WTC11 (cell line): ENCODE measurements at regions not wholly inside any gene's neighbourhood (a gene's known extent, or its start where the extent isn't known, plus 50 kb on each side); places are given as distances from the start of the nearest gene placed in this dataset.

Experiments used
- ATAC-seq: fragments of 200-7000 bp; cut with Tn5 transposase; 2 replicates; pipeline ENCODE4 v1.10.0; 2021; ENCODE audit warnings: mild to moderate bottlenecking, moderate library complexity
- CTCF ChIA-PET: fragments of 300-600 bp; sonication (Branson Sonifier 250); formaldehyde crosslinking; loops from one replicate; lab custom pipeline; 2021; ENCODE audit warnings: antibody characterized with exemption; lab: Charles Lee
- POLR2A ChIA-PET: fragments of 350-600 bp; sonication (Branson Sonifier 250); formaldehyde crosslinking; loops from one replicate; lab custom pipeline; 2021; ENCODE audit warnings: antibody characterized with exemption; lab: Charles Lee
- DNase-seq: peaks from one replicate; pipeline ENCODE4 v3.0.0; 2021; ENCODE audit warnings: low spot score
- H3K27ac Mint-ChIP-seq: 2 replicates; pipeline ENCODE4 v1.8.0; 2021; ENCODE audit warnings: mixed read lengths
- H3K27me3 Mint-ChIP-seq: 2 replicates; pipeline ENCODE4 v1.8.0; 2021; ENCODE audit warnings: low read depth, mild to moderate bottlenecking, moderate library complexity, mixed read lengths
- H3K36me3 Mint-ChIP-seq: 2 replicates; pipeline ENCODE4 v1.8.0; 2021; ENCODE audit warnings: mixed read lengths
- H3K4me1 Mint-ChIP-seq: 2 replicates; pipeline ENCODE4 v1.8.0; 2022; ENCODE audit warnings: mixed read lengths
- H3K4me3 Mint-ChIP-seq: 2 replicates; pipeline ENCODE4 v1.8.0; 2021; ENCODE audit warnings: mild to moderate bottlenecking, moderate library complexity, mixed read lengths
- H3K9me3 Mint-ChIP-seq: 2 replicates; pipeline ENCODE4 v1.8.0; 2021; ENCODE audit warnings: mixed read lengths
- FOXK1 ChIP-seq: sonication (generic); formaldehyde crosslinking; IDR thresholded peaks from 2 replicates; pipeline ENCODE4 v1.8.0; 2022; ENCODE audit warnings: mild to moderate bottlenecking, moderate library complexity, missing genetic modification reagents
- GABPB1 ChIP-seq: sonication (generic); formaldehyde crosslinking; IDR thresholded peaks from 2 replicates; pipeline ENCODE4 v1.8.1; 2023; ENCODE audit warnings: mild to moderate bottlenecking, missing genetic modification reagents
- IRF2 ChIP-seq: sonication (generic); formaldehyde crosslinking; IDR thresholded peaks from 2 replicates; pipeline ENCODE4 v1.8.0; 2022; ENCODE audit warnings: low read depth, missing genetic modification reagents, borderline replicate concordance
- MXD4 ChIP-seq: fragments of 250-450 bp; sonication (Bioruptor Pico); IDR thresholded peaks from 2 replicates; pipeline ENCODE4 v1.8.0; 2021; ENCODE audit warnings: mild to moderate bottlenecking, moderate library complexity, borderline replicate concordance
- NFYB ChIP-seq: sonication (generic); formaldehyde crosslinking; conservative IDR thresholded peaks from 2 replicates; pipeline ENCODE4 v1.8.0; 2022; ENCODE audit warnings: low read depth, missing genetic modification reagents
- NR3C1 ChIP-seq: sonication (generic); formaldehyde crosslinking; conservative IDR thresholded peaks from 2 replicates; pipeline ENCODE4 v1.8.1; 2023; ENCODE audit warnings: low read depth, mild to moderate bottlenecking, missing genetic modification reagents
- RORB ChIP-seq: fragments of 250-450 bp; sonication (Bioruptor Pico); IDR thresholded peaks from 2 replicates; pipeline ENCODE4 v1.9.0; 2021; ENCODE audit warnings: mild to moderate bottlenecking
- SMAD3 ChIP-seq: sonication (generic); formaldehyde crosslinking; IDR thresholded peaks from 2 replicates; pipeline ENCODE4 v1.8.0; 2022; ENCODE audit warnings: missing genetic modification reagents, mild to moderate bottlenecking, borderline replicate concordance
- TEAD4 ChIP-seq: sonication (generic); formaldehyde crosslinking; IDR thresholded peaks from 2 replicates; pipeline ENCODE4 v1.8.0; 2022; ENCODE audit warnings: mild to moderate bottlenecking, missing genetic modification reagents
- TP53 ChIP-seq: sonication (generic); formaldehyde crosslinking; IDR thresholded peaks from 2 replicates; pipeline ENCODE4 v1.8.1; 2023; ENCODE audit warnings: mild to moderate bottlenecking, missing genetic modification reagents
- USF1 ChIP-seq: sonication (generic); formaldehyde crosslinking; IDR thresholded peaks from 2 replicates; pipeline ENCODE4 v1.8.0; 2022; ENCODE audit warnings: mild to moderate bottlenecking, missing genetic modification reagents
- ZBTB43 ChIP-seq: sonication (generic); formaldehyde crosslinking; IDR thresholded peaks from 2 replicates; pipeline ENCODE4 v1.8.1; 2023; ENCODE audit warnings: mild to moderate bottlenecking, missing genetic modification reagents
- ZNF425 ChIP-seq: fragments of 250-450 bp; sonication (Bioruptor Pico); conservative IDR thresholded peaks from 2 replicates; pipeline ENCODE4 v1.9.0; 2021; ENCODE audit warnings: mild to moderate bottlenecking
- TF ChIP-seq, protein P1 (sequence below): sonication (generic); formaldehyde crosslinking; IDR thresholded peaks from 2 replicates; pipeline ENCODE4 v1.8.0; 2023; ENCODE audit warnings: missing genetic modification reagents, mild to moderate bottlenecking, borderline replicate concordance
- TF ChIP-seq, protein P2 (sequence below): sonication (generic); formaldehyde crosslinking; IDR thresholded peaks from 2 replicates; pipeline ENCODE4 v1.8.0; 2022; ENCODE audit warnings: missing genetic modification reagents
- TF ChIP-seq, protein P3 (sequence below): sonication (generic); formaldehyde crosslinking; IDR thresholded peaks from 2 replicates; pipeline ENCODE4 v1.8.1; 2023; ENCODE audit warnings: mild to moderate bottlenecking, moderate library complexity, missing genetic modification reagents

DNA sequence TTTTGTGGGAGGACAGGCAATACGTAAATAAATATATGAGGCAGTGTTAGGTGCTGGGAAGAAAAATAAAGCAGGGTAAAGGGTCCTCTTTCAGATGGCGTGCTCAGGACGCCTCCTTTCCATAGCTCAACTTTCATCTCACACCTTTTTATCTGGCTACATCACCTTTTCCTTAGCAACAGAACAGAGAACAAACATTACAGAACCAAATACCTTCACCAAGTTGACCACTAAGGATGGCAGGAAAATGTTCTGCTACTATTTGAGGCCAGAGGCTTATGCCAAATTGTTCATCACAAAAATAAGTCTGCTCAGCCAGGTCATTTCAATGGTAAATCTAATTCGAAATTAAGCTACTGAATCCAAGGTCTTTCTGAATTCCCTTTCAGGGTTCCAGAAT, 149.2 kb upstream of the C1orf21 start (continued):
- no peak for TF ChIP-seq ZNF425 (CRISPR knock-in tag)

- no peak for TF ChIP-seq GABPB1 (CRISPR knock-in tag)
- CTCF ChIA-PET, result interaction anchor here (1.5 to 4.9 kb wide), 2 partner anchors 225 to 423 kb away, joined by 6 to 64 read pairs; no protein-coding TSS in a partner anchor
Measured at GRCh38 chr1:184241446-184241845, 145.4 kb upstream of the C1orf21 start.

DNA sequence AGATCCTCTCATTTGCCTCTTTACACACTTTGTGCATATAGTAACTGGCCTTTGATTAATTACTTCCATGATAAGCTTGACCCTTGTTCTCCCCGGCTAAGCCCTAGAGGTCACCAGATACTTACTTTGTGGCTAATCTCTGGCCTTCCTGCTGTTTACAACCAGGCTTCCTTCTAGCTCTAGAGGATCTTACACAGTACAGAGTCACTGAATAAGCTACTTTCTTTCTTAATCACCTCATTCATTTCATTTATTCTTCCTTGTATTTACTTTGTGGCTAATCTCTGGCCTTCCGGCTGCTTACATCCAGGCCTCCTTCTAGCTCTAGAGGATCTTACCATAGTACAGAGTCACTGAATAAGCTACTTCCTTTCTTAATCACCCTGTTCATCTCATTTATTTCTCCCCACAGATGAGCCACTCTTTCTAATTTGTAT, 144.3 kb upstream of the C1orf21 start:
- no peaks in the 10 kb centered on the region for H3K9me3 Mint-ChIP-seq
- no peaks in the 10 kb centered on the region for H3K36me3 Mint-ChIP-seq
- no peaks in the 10 kb centered on the region for H3K4me1 Mint-ChIP-seq
- no peak overlapping the region for H3K27ac Mint-ChIP-seq
- ChIA-PET CTCF (interaction anchor here (0.9 to 4.9 kb wide), 17 partner anchors 20 to 587 kb away, joined by 3 to 64 read pairs (median 3); no protein-coding TSS in a partner anchor), POLR2A (interaction anchor here (1.0 kb wide), 1 partner anchor 421 kb away, joined by 3 read pairs; no protein-coding TSS in a partner anchor)
- no peak for DNase-seq
- no peak for TF ChIP-seq NR3C1
- no peak for TF ChIP-seq SMAD3 (CRISPR knock-in tag)
- no peak for TF ChIP-seq IRF2 (CRISPR knock-in tag)
- TF ChIP-seq, protein P1, sequence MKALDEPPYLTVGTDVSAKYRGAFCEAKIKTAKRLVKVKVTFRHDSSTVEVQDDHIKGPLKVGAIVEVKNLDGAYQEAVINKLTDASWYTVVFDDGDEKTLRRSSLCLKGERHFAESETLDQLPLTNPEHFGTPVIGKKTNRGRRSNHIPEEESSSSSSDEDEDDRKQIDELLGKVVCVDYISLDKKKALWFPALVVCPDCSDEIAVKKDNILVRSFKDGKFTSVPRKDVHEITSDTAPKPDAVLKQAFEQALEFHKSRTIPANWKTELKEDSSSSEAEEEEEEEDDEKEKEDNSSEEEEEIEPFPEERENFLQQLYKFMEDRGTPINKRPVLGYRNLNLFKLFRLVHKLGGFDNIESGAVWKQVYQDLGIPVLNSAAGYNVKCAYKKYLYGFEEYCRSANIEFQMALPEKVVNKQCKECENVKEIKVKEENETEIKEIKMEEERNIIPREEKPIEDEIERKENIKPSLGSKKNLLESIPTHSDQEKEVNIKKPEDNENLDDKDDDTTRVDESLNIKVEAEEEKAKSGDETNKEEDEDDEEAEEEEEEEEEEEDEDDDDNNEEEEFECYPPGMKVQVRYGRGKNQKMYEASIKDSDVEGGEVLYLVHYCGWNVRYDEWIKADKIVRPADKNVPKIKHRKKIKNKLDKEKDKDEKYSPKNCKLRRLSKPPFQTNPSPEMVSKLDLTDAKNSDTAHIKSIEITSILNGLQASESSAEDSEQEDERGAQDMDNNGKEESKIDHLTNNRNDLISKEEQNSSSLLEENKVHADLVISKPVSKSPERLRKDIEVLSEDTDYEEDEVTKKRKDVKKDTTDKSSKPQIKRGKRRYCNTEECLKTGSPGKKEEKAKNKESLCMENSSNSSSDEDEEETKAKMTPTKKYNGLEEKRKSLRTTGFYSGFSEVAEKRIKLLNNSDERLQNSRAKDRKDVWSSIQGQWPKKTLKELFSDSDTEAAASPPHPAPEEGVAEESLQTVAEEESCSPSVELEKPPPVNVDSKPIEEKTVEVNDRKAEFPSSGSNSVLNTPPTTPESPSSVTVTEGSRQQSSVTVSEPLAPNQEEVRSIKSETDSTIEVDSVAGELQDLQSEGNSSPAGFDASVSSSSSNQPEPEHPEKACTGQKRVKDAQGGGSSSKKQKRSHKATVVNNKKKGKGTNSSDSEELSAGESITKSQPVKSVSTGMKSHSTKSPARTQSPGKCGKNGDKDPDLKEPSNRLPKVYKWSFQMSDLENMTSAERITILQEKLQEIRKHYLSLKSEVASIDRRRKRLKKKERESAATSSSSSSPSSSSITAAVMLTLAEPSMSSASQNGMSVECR (CRISPR knock-in tag), result no peak
- TF ChIP-seq TEAD4, result no peak
- ATAC-seq, result peak; percentile 71
- H3K4me3 Mint-ChIP-seq, result no peak overlapping the region
- no peaks in the 10 kb centered on the region; the same call in 1 of the 2 replicates for H3K27me3 Mint-ChIP-seq

More at GRCh38 chr1:184241446-184241845, 145.4 kb upstream of the C1orf21 start:
- POLR2A ChIA-PET, result no interaction called here
- H3K4me1 Mint-ChIP-seq, result no peaks in the 10 kb centered on the region
- H3K36me3 Mint-ChIP-seq, result no peaks in the 10 kb centered on the region
- H3K9me3 Mint-ChIP-seq, result no peaks in the 10 kb centered on the region
- H3K27ac Mint-ChIP-seq, result no peak overlapping the region
- DNase-seq, result no peak
- H3K4me3 Mint-ChIP-seq, result no peak overlapping the region
- no peak for ATAC-seq
- no peaks in the 10 kb centered on the region for H3K27me3 Mint-ChIP-seq

GRCh38 chr1:184244962-184245361, 141.9 kb upstream of the C1orf21 start:
- ChIA-PET POLR2A (no interaction called here), CTCF (interaction anchor here (4.9 kb wide), 1 partner anchor 419 kb away, joined by 64 read pairs; no protein-coding TSS in a partner anchor)
- H3K27me3 Mint-ChIP-seq, result no peaks in the 10 kb centered on the region; the same call in 1 of the 2 replicates
- no peak for DNase-seq
- H3K9me3 Mint-ChIP-seq, result no peaks in the 10 kb centered on the region
- H3K36me3 Mint-ChIP-seq, result no peaks in the 10 kb centered on the region
- H3K4me3 Mint-ChIP-seq, result no peak overlapping the region
- no peak for ATAC-seq
- no peaks in the 10 kb centered on the region for H3K4me1 Mint-ChIP-seq
- H3K27ac Mint-ChIP-seq, result no peak overlapping the region
- TF ChIP-seq NFYB (CRISPR knock-in tag) (no peak), ZBTB43 (CRISPR knock-in tag) (no peak), FOXK1 (CRISPR knock-in tag) (no peak), MXD4 (CRISPR knock-in tag) (no peak), RORB (CRISPR knock-in tag) (no peak), TP53 (CRISPR knock-in tag) (no peak), USF1 (CRISPR knock-in tag) (no peak)
- TF ChIP-seq, protein P2, sequence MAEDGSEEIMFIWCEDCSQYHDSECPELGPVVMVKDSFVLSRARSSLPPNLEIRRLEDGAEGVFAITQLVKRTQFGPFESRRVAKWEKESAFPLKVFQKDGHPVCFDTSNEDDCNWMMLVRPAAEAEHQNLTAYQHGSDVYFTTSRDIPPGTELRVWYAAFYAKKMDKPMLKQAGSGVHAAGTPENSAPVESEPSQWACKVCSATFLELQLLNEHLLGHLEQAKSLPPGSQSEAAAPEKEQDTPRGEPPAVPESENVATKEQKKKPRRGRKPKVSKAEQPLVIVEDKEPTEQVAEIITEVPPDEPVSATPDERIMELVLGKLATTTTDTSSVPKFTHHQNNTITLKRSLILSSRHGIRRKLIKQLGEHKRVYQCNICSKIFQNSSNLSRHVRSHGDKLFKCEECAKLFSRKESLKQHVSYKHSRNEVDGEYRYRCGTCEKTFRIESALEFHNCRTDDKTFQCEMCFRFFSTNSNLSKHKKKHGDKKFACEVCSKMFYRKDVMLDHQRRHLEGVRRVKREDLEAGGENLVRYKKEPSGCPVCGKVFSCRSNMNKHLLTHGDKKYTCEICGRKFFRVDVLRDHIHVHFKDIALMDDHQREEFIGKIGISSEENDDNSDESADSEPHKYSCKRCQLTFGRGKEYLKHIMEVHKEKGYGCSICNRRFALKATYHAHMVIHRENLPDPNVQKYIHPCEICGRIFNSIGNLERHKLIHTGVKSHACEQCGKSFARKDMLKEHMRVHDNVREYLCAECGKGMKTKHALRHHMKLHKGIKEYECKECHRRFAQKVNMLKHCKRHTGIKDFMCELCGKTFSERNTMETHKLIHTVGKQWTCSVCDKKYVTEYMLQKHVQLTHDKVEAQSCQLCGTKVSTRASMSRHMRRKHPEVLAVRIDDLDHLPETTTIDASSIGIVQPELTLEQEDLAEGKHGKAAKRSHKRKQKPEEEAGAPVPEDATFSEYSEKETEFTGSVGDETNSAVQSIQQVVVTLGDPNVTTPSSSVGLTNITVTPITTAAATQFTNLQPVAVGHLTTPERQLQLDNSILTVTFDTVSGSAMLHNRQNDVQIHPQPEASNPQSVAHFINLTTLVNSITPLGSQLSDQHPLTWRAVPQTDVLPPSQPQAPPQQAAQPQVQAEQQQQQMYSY (CRISPR knock-in tag), result no peak
- TF ChIP-seq, protein P3, sequence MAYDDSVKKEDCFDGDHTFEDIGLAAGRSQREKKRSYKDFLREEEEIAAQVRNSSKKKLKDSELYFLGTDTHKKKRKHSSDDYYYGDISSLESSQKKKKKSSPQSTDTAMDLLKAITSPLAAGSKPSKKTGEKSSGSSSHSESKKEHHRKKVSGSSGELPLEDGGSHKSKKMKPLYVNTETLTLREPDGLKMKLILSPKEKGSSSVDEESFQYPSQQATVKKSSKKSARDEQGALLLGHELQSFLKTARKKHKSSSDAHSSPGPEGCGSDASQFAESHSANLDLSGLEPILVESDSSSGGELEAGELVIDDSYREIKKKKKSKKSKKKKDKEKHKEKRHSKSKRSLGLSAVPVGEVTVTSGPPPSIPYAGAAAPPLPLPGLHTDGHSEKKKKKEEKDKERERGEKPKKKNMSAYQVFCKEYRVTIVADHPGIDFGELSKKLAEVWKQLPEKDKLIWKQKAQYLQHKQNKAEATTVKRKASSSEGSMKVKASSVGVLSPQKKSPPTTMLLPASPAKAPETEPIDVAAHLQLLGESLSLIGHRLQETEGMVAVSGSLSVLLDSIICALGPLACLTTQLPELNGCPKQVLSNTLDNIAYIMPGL, result no peak
